DMS 273 (cell line): ENCODE measurements at regions not wholly inside any gene's neighbourhood (a gene's known extent, or its start where the extent isn't known, plus 50 kb on each side); places are given as distances from the start of the nearest gene placed in this dataset.

Source experiments
- DNase-seq: peaks from one replicate; lab custom pipeline; 2025; ENCODE audit not compliant: unreplicated experiment; lab: John Stamatoyannopoulos, UW

DNA sequence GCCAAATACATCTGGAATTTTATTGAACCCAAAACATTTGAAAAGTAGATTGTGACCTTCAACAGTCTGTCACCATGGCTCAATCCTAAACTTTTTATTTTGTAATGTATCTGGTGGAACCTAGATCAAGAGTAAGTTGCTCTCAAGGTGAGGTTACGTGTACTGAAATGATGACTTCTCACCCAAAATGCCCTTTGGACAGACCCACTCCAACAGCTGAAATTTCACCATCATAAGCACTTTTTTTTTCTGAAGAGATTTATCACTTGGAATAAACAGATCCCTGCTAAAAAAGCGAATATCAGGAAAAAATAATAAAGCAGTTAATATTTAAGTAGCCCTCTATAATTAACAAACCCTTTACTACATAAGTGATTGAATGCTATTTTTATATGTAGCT, 155.0 kb upstream of the FBXL7 start:
- DNase-seq: no peak

DNA sequence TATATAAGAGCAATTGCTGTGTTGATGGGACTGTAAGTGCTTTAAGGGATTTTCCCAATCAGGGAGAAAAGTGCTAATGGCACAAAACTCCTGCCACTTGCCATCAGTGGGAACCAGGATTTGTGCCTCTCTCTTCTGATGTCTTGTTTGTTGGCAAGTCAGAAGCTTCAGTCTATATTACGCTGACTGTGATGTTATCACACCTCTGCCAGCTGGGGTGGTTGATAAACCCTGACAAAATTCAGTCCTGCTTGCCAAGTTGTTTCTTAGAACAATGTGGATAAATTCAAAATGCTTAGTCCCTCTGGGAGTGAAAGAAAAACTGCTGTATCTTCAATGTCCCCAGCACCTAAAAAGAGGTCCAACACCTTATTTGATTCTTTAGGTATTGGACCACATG, 161.4 kb upstream of the FBXL7 start:
- peak; percentile 74 for DNase-seq

DNA sequence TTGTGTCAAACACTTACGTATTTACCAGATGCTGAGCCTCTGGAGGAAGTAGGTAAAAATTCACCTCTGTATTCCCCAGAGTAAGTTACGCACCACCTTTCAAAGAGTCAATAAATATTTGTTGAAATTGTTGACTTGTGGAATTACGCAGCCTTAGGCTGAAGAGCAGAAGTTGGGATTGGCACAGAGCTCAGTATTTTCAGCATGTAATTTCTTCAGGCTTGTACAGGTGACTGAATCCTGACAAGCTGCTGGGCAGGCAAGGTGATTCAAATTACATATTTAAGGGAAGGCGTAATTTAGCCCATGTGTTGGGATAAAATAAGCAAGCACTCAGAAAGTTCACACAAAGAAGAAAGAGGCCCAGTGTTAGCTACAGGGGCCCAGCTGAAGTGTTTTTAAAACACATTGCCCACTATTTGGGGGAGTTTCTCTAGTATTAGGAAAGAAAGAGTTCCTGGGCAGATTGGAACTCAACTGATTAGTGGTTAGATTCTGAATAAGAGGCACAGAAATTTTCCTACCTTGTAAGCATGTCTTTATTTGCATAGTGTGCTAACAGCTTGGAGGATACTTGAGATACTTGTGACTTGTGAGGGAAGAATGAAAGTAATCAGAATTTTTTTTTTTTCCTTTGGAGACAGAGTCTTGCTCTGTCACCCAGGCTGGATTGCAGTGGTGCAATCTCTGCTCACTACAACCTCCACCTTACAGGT, 165.3 kb upstream of the FBXL7 start:
- DNase-seq: no peak

DNA sequence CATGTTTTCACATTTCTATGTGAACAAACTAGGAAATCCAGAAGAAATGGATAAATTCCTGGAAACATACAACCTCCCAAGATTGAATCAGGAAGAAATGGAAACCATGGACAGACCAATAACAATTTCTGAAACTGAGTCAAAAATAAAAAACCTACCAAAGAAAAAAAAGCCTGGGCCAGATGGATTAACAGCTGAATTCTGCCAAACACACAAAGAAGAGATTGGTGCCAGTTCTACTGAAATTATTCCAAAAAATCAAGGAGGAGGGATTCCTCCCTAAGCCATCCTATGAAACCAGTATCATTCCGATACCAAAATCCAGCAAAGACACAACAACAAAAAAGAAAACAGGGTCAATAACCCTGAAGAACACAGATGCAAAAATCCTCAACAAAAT, 166.9 kb upstream of the FBXL7 start:
- DNase-seq: no peak

DNA sequence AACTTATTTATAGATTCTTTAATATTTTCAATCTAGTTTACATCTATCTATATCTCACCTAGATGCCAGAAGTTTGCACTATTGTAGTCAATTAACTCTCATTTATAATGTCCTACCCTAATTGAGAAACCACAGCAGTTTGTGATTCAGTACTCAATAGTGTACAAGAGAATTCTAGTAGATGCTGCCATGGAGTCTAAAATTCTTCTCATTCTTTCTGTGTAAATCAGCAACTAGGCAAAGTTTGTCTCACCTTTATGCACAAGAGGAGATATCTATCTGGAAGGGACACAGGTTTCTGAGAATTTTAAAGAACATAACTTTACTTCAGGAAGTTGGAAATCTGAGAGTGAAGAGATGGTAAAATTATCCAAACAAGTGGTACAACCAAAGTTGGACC, 173.0 kb upstream of the FBXL7 start:
- no peak for DNase-seq

DNA sequence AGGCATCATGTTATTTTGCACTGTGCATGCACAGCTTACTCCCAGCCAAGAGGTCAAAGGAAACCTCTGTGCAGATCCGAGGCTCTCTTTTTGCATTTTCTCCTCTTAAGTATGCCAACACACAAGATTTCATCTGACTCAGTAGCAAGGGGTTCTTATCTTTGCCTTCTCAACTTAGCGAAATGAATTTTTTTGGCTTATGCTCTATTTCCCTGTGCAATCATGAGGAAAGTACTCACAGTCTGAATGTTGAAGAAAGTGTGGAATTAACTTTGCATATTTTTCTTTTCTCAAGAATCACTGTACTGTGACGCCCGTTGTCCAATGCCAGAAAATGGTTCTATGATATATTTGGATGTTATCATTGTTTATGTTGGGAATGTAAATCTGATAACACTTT, 173.5 kb upstream of the FBXL7 start:
- no peak for DNase-seq

DNA sequence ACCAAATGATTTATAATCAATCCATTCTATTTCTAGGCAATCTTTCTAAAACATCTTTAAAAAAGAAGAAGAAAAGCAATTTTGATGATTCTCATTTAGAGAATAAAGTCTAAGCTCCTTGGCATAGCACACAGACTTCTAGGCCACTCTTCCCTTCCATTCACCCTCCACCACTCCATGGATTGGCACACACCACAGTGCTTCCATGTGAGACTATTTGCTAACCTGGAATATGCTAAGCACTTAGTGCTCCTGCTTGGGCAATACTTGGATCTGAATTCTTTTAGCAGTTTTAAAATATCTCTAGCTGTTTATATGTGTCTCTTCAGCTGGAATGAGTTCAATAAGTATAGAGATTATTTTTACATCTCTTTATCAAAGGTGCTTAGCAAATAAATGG, 177.6 kb upstream of the FBXL7 start:
- DNase-seq: no peak

DNA sequence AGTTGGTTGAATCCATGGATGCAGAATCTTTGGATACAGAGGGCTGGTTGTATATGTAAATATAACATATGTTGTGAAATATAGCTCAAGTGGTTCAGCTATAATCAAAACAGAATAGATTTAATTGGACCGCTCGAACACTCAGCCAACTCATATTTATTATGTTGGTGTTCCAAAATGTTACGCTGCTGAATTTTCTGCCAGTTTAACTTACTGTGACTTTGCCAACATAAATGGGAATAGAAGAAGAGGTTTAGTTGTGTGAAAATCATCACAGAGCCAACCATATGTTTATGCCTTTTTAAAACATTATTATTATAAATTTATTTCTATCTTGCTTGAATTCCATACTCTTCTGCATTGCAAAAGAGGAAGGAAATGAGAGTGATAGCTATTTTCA, 178.2 kb upstream of the FBXL7 start:
- no peak for DNase-seq

DNA sequence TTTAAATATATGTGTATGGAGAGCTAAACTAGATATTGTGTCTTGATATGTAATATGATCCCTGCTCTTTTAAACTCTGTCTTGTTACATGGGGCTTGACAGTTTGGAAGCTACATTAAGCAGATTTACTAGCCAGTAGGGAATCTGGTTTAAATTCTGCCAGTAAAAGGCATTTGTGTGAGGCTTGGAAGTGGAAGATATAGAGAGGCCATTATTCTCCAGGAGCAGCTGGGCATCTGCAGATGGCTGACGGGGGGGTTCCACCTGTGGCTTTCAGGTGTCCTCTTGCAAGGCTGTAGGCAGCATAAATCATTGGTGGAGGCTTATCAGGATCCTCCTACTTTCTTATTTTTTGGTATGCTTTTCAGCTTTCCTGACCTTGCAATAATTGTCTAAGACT, 179.1 kb upstream of the FBXL7 start:
- DNase-seq: peak; percentile 86

DNA sequence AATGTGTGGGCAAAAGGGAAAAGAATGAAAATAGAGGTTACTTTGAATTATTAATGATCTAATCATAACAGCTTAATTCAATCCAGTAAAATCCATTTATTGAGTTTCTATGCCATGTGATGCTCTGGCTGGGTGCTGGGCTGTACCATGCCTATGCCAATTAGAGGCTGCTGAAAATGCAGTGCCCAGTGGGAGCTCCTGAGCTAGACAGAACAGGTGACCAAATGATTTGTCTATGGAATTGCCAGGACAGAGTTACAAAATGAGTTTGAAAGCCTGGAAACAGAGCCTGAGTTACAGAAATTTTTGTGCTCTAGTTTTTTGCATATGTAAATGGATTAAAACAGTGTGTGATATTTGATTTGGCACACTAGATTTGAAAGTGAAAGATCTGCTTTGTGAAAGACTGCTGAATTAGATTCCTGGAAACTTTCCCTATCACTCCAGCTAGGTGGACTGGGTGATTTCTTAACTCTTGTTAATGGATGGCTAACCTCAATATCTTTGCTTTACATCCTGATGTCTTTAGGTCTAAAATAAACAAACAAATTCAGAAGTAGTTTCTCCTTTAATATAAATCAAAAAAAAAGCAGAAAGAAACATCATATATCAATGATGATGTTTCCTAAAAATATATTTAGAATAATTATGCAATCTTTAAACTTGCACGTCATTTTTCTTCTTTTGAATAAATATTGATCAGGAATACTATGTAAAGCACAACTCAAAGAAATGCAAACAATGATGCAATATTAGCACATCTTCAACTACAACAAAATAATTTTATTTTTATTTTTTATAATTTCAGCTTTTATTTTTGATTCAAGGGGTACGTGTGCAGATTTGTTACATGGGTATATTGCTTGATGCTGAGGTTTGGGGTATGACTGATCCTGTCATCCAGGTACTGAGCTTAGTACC, 194.8 kb upstream of the FBXL7 start:
- no peak for DNase-seq

DNA sequence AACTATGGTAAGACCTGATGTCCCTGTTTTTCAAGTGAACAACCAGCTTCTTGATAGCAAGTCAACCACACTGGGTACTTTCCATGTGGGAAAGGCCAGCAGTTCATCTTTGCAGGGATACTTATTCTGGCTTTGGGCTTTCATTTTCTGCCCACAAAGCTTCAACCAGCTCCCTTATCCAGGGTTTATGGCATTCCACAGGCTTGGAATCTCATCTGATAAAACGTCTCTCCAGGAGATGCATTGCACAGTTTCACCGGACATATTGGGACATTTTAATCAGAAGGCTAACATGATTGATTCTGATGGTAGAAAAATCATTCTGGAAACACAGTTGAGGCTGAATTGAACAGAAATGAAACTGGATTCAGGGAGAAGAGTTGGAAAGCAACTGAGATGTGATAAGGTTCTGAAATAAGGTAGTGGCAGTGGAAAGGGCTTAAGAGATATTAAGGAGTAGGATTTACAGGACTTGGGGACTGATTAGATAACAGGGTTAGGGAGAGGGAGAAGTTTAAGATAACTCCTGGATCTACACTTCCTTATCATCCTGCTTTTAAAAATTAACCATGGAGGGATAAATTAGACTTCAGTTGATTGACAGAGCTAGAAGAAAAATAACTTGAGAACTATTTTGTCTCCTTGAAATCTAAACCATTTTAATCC, 195.8 kb upstream of the FBXL7 start:
- no peak for DNase-seq

DNA sequence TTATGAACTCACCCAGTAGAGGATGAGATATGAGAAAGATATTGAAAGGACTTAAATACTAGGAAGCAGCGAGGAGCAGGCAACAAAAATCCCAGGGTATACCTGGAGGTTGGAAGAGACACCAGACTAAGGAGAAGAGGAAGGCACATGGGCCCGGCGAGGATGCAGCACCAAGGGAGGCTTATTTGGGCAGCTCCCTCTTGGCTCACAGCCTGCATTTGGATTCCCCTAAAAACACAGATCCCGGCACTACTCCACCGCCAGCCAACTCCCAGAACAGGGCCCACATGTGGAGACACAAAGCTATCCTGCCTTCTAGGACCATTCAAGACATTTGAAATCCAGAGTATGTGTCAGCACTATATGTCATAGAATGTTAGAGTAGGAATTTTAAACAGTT, 199.8 kb upstream of the FBXL7 start:
- DNase-seq: no peak

DNA sequence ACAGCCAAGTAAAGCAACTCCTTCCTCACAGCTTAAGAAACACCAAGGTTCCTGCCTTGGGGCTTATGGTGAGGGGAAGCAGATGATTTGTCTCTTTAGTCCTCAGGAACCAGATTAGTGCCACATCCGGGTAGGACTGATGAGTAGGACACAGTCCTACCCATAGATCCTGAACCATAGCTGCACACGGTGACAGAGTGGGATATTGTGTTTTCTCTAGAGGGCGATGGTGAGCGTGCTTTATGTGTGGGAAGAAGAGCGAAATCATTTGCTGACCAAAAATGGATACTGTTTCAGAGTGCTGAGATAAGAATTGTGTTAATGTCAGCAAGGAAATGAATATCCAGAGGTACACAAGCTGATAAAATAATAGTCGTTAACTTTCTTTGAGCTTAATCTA, 209.0 kb upstream of the FBXL7 start:
- peak; percentile 31 for DNase-seq

DNA sequence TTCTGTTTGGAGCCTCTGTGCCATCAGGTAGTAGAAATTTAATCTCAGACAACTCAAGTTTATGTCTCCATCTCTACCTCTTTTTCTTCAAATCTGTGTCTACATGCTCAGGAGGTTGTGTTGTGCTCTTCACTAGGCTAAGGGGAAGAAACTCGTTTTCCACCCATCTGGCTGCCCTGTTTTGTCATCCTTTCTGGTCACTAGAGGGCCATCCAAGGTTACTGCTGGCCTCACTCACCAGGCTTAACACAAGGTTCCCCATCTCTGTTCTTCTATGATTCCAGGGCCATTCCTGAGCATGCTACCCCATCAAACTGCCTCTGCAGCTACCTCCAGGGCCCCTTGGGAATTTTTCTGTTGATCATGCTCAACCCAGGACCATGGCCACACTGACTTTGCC, 213.3 kb upstream of the FBXL7 start:
- peak; percentile 52 for DNase-seq

DNA sequence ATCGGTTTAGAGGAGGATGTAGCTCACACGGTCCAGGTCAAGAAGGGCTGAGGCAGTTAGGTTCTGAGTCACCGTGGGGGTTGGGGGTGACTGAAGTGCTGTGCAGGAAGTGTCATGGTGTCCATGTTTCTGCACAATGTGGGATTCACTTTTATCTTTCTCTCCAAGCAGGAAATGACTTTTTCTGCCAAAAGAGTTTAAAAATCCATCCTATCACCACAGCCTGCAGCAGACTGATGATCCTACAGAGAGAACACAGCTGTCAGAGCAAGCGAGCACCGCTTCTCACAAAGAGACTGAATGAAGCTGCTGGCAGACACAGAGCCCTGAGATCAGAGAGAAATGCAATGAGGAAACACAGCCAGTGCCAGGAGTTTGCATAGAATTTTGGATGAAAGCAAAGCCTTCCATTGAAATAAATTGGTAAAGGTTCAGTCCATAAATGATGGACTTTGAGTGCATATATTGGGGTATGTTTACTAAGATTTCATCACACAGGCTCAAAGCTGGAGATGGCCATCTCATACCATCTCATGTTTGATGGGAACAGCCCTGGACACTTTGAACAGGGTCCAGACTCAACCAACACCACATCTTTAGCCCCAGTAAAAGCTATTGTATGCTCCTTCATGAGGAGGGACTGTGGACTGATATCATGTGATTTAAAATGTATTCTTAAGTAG, 213.9 kb upstream of the FBXL7 start:
- DNase-seq: no peak

DNA sequence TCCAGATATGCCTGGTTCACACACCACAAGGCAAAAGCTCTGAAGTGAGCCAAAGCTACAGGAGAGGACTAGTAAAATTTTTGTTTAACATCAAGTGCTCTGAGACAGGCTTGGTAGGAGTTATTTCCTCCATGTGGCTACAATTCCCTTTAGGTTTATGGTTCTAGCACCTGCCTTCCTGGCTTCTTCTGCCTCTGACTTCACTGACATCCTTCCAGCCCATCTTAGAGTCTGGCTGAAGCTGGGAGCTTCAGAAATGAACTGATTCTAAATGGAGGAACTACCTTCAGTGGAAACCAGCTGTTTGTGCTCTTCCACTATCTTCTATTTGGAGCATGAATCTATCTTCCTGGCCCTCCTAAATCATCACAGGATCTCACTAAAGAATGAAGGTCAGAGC, 215.3 kb upstream of the FBXL7 start:
- no peak for DNase-seq

DNA sequence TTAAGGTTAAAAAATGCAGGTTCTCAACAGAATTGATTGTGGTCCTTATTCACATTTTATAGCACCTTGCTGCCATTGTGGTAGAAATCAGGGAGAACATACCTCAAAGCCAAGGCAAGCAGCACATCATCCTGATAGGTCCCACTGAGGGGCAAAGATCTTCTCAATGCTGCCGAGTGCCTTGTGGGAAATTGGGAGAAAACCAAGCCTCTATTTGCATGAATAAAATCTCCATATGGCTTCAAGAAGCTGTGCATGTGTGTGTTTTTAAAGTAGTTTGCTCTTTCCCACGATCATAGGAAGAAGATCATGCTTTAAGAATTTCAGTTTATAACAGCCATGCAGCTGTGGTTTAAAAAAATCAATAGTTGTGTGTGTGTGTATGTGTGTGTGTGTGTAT, 216.9 kb upstream of the FBXL7 start:
- DNase-seq: peak; percentile 42

DNA sequence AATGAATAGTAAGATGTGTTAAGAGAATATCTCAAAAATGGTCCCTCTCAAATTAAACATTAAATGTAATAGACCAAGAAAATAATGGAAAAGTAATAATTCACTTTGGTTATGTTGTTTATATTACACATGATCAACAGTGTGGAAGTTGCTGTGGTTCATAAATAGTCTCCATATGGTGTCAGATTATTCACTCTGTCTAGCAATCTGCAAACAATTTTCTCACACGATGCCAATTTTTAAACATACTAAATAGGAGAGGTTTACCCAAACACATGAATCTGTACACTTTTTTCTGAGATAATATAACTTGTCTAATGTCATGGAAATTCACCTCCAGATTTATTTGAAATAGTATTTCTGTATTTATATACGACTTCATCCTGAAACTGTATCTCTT, 217.4 kb upstream of the FBXL7 start:
- no peak for DNase-seq

DNA sequence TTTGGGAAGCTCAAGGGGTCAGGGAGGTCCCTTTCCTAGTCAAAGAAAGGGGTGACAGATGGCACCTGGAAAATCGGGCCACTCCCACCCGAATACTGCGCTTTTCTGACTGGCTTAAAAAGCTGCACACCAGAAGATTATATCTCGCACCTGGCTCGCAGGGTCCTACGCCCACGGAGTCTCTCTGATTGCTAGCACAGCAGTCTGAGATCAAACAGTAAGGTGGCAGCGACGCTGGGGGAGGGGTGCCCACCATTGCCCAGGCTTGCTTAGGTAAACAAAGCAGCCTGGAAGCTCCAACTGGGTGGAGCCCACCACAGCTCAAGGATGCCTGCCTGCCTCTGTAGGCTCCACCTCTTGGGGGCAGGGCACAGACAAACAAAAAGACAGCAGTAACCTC, 228.4 kb upstream of the FBXL7 start:
- DNase-seq: peak; percentile 42

DNA sequence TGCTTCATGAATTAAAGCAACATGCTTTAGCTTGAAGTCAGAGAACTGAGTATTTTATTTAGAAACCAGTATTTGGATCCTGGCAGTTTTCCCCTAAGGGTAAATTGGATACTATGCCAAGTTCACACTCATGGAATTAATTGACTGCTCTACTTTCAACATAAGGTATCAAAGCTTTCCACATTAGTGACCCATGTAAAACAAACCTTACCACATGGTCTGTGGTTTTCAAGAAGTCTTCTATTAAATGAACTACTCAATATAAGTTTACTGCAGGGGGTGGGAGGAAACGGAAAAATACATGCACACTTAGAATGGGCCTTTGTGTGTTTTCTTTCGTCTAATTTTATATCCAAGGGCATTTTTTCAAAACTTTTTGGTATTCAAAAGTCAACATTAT, 232.0 kb upstream of the FBXL7 start:
- no peak for DNase-seq

DNA sequence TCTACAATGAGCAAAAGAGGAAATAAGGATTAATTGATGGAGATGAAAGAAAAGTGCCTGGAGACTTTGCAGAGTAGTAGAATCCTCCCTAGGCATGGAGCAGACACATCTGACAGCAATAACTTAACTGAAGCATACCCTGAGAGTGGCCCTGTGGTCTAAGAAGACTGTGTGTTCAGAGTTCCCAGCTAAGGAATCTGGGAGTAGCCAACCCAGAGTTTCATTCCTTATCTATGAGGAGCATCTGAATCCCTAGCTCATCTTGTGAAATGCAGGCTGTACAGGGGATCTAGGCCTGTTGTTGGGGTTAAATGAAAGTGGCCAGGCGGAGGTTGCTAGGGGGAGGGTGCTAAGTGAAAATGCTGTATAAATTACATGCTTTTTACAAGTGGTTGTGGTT, 233.1 kb upstream of the FBXL7 start:
- no peak for DNase-seq
